HEK293 (cell line): ENCODE measurements at regions not wholly inside any gene's neighbourhood (a gene's known extent, or its start where the extent isn't known, plus 50 kb on each side); places are given as distances from the start of the nearest gene placed in this dataset.

ENCODE experiments used
- CTCF ChIA-PET: fragments of 350-600 bp; formaldehyde crosslinking; extraction: SDS; loops from one replicate; lab custom pipeline; 2021; ENCODE audit warnings: antibody characterized with exemption; lab: Yijun Ruan, JAX
- POLR2A ChIA-PET: fragments of 300-600 bp; formaldehyde crosslinking; extraction: SDS; loops from one replicate; lab custom pipeline; 2020; ENCODE audit warnings: antibody characterized with exemption, inconsistent platforms; lab: Yijun Ruan, JAX
- H3K27ac ChIP-seq: fragments of 200-500 bp; sonication (Bioruptor generic); 2 replicates; pipeline ENCODE4 v1.5.1; 2014; ENCODE audit warnings: low read depth, low read length, control low read depth, inconsistent platforms; ENCODE audit errors: extremely low read depth
- H3K36me3 ChIP-seq, 2 experiments: fragments of 200-500 bp in 1 of 2; sonication (Bioruptor generic) in 1 of 2; 1 replicate in 1 of 2; 2 replicates in 1 of 2; pipeline ENCODE4 v1.5.1; 2014 to 2017; ENCODE audit warnings: inconsistent platforms in 2 of 2, low read length in 2 of 2; ENCODE audit not compliant: control insufficient read depth in 2 of 2, insufficient read depth in 1 of 2
- H3K4me1 ChIP-seq: fragments of 200-500 bp; sonication (Bioruptor generic); 2 replicates; pipeline ENCODE4 v1.5.1; 2014; ENCODE audit warnings: mild to moderate bottlenecking, low read length, inconsistent platforms; ENCODE audit not compliant: control insufficient read depth, insufficient read depth
- H3K4me3 ChIP-seq: 2 replicates; pipeline ENCODE4 v1.5.1; 2011; ENCODE audit warnings: low read depth, mild to moderate bottlenecking, control low read depth, low read length, moderate library complexity
- H3K9me3 ChIP-seq: fragments of 200-500 bp; sonication (Bioruptor generic); 2 replicates; pipeline ENCODE4 v1.5.1; 2014; ENCODE audit warnings: low read depth, low read length, inconsistent platforms; ENCODE audit not compliant: control insufficient read depth, insufficient read depth
- FEZF1 ChIP-seq: fragments of 450-650 bp; formaldehyde crosslinking; IDR thresholded peaks from 2 replicates; pipeline ENCODE4 v1.5.1; 2016; ENCODE audit warnings: missing biosample characterization, missing genetic modification characterization
- GLIS1 ChIP-seq: fragments of 450-650 bp; formaldehyde crosslinking; IDR thresholded peaks from 2 replicates; pipeline ENCODE4 v1.5.1; 2016; ENCODE audit warnings: missing biosample characterization, missing genetic modification characterization
- PATZ1 ChIP-seq: fragments of 450-650 bp; formaldehyde crosslinking; IDR thresholded peaks from 2 replicates; pipeline ENCODE4 v1.5.1; 2016; ENCODE audit warnings: missing biosample characterization, missing genetic modification characterization
- PRDM2 ChIP-seq: fragments of 450-650 bp; formaldehyde crosslinking; IDR thresholded peaks from 2 replicates; pipeline ENCODE4 v1.5.1; 2016; ENCODE audit warnings: missing biosample characterization, missing genetic modification characterization, borderline replicate concordance
- TRIM28 ChIP-seq: IDR thresholded peaks from 2 replicates; pipeline ENCODE4 v1.6.1; 2011; ENCODE audit warnings: low read length, control low read depth, borderline replicate concordance
- ZBTB10 ChIP-seq: fragments of 450-650 bp; formaldehyde crosslinking; IDR thresholded peaks from 2 replicates; pipeline ENCODE4 v1.5.1; 2016; ENCODE audit warnings: missing biosample characterization, missing genetic modification characterization
- ZBTB17 ChIP-seq: fragments of 450-650 bp; formaldehyde crosslinking; IDR thresholded peaks from 2 replicates; pipeline ENCODE4 v1.5.1; 2016; ENCODE audit warnings: missing biosample characterization, missing genetic modification characterization
- ZEB2 ChIP-seq: fragments of 450-650 bp; formaldehyde crosslinking; IDR thresholded peaks from 2 replicates; pipeline ENCODE4 v1.5.1; 2016; ENCODE audit warnings: missing biosample characterization, missing genetic modification characterization
- ZNF274 ChIP-seq, 2 experiments: fragments of 200-500 bp in 1 of 2; fragments of 450-650 bp in 1 of 2; sonication (Bioruptor generic) in 1 of 2; formaldehyde crosslinking in 1 of 2; IDR thresholded peaks; 2 replicates each; pipeline versions ENCODE4 v1.5.1 to v1.6.1; 2014 to 2016; ENCODE audit warnings: borderline replicate concordance in 1 of 2, inconsistent platforms in 1 of 2, low read length in 1 of 2, missing biosample characterization in 1 of 2, missing genetic modification characterization in 1 of 2
- ZNF292 ChIP-seq: fragments of 450-650 bp; formaldehyde crosslinking; IDR thresholded peaks from 2 replicates; pipeline ENCODE4 v1.5.1; 2016; ENCODE audit warnings: low read depth, missing biosample characterization, missing genetic modification characterization, borderline replicate concordance
- ZNF366 ChIP-seq: fragments of 450-650 bp; formaldehyde crosslinking; conservative IDR thresholded peaks from 2 replicates; pipeline ENCODE4 v1.5.1; 2016; ENCODE audit warnings: missing biosample characterization, missing genetic modification characterization
- ZNF555 ChIP-seq: fragments of 450-650 bp; formaldehyde crosslinking; conservative IDR thresholded peaks from 2 replicates; pipeline ENCODE4 v1.5.1; 2017; ENCODE audit warnings: missing biosample characterization, mild to moderate bottlenecking, missing genetic modification characterization, inconsistent platforms
- ZNF610 ChIP-seq: fragments of 450-650 bp; formaldehyde crosslinking; IDR thresholded peaks from 2 replicates; pipeline ENCODE4 v1.5.1; 2016; ENCODE audit warnings: missing biosample characterization, missing genetic modification characterization, borderline replicate concordance
- ZNF639 ChIP-seq: fragments of 450-650 bp; formaldehyde crosslinking; IDR thresholded peaks from 2 replicates; pipeline ENCODE4 v1.5.1; 2016; ENCODE audit warnings: missing biosample characterization, missing genetic modification characterization

GRCh38 chr13:72286421-72286820, 419.4 kb upstream of the DACH1 start:
- POLR2A ChIA-PET, result no interaction called here
- TF ChIP-seq ZNF639 (tag by site-specific recombination) (no peak), GLIS1 (no peak), PATZ1 (tag by site-specific recombination) (no peak), ZBTB10 (no peak), FEZF1 (tag by site-specific recombination) (no peak), ZNF366 (tag by site-specific recombination) (no peak), ZNF555 (no peak), TRIM28 (no peak), ZNF610 (tag by site-specific recombination) (no peak), ZNF292 (tag by site-specific recombination) (no peak), PRDM2 (tag by site-specific recombination) (no peak), ZBTB17 (tag by site-specific recombination) (no peak), ZEB2 (no peak), ZNF274 (IDR thresholded peaks at IDR 0.05; ENCODE audit: low read length) (no peak), ZNF274 (tag by site-specific recombination; IDR thresholded peaks at IDR 0.05; ENCODE audit: borderline replicate concordance) (no peak)
- CTCF ChIA-PET, result interaction anchor here (0.6 kb wide), 1 partner anchor 198 kb away, joined by 3 read pairs; no protein-coding TSS in a partner anchor

More at GRCh38 chr13:72286421-72286820, 419.4 kb upstream of the DACH1 start:
- Histone ChIP-seq H3K9me3 (no peaks in the 10 kb centered on the region), H3K4me1 (no peaks in the 10 kb centered on the region), H3K36me3 (no peaks in the 10 kb centered on the region), H3K4me3 (no peak overlapping the region), H3K27ac (no peak overlapping the region)
